PFSK-1 (cell line): ENCODE measurements at regions not wholly inside any gene's neighbourhood (a gene's known extent, or its start where the extent isn't known, plus 50 kb on each side); places are given as distances from the start of the nearest gene placed in this dataset.

ENCODE experiments used
- FOXP2 ChIP-seq: optimal IDR thresholded peaks from 2 replicates; pipeline ENCODE3; 2011; ENCODE audit warnings: borderline replicate concordance, control low read depth, inconsistent platforms; ENCODE audit not compliant: insufficient read depth; ENCODE audit errors: extremely low read length, extremely low read depth
- POLR2AphosphoS5 ChIP-seq: IDR thresholded peaks from 2 replicates; pipeline ENCODE4 v1.6.1; 2012; ENCODE audit warnings: low read depth, mild to moderate bottlenecking, control low read depth, low read length, moderate library complexity
- REST ChIP-seq, 2 experiments: IDR thresholded peaks; 2 replicates each; pipeline versions ENCODE4 v1.6.1 to v1.8.0; 2011 to 2012; ENCODE audit warnings: low read depth in 2 of 2, low read length in 2 of 2, control low read depth in 1 of 2, inconsistent platforms in 1 of 2, mild to moderate bottlenecking in 1 of 2, moderate library complexity in 1 of 2; ENCODE audit not compliant: insufficient read depth in 1 of 2
- SIN3A ChIP-seq: IDR thresholded peaks from 2 replicates; pipeline ENCODE4 v1.6.1; 2012; ENCODE audit warnings: mild to moderate bottlenecking, low read length, moderate library complexity, borderline replicate concordance; ENCODE audit not compliant: insufficient read depth
- TAF1 ChIP-seq: IDR thresholded peaks from 2 replicates; pipeline ENCODE4 v1.6.1; 2012; ENCODE audit warnings: low read length, control low read depth, borderline replicate concordance; ENCODE audit not compliant: insufficient read depth

GRCh38 chr6:156633291-156633690, 143.9 kb upstream of the ARID1B start:
- TF ChIP-seq TAF1 (no peak), POLR2AphosphoS5 (no peak), SIN3A (no peak), FOXP2 (no peak), REST (IDR thresholded peaks at IDR 0.05; ENCODE audit: insufficient read depth in 1 of 2, low read depth in 2 of 2, low read length in 2 of 2) (no peak)
